ENCODE measurements at regions not wholly inside any gene's neighbourhood (a gene's known extent, or its start where the extent isn't known, plus 50 kb on each side); places are given as distances from the start of the nearest gene placed in this dataset.
"Not testable (repeated sequence)": the region's sequence is repeated elsewhere in the genome, so short reads cannot be mapped to it uniquely, and the experiment has no call there.

- DNase-seq (ENCODE audit: insufficient read length), result no peak
- no peak for TF ChIP-seq TAF1 (IDR thresholded peaks at IDR 0.05; ENCODE audit: borderline replicate concordance, low read depth, low read length)
- no peak for TF ChIP-seq POLR2A (IDR thresholded peaks at IDR 0.05; ENCODE audit: low read depth, low read length)
- TF ChIP-seq POLR2AphosphoS5 (IDR thresholded peaks at IDR 0.05; ENCODE audit: low read depth, low read length), result no peak
- no peak for FAIRE-seq
These were observed 494.3 kb downstream of the BRINP3 start for GRCh38 chr1:189983166-189983890.

DNA sequence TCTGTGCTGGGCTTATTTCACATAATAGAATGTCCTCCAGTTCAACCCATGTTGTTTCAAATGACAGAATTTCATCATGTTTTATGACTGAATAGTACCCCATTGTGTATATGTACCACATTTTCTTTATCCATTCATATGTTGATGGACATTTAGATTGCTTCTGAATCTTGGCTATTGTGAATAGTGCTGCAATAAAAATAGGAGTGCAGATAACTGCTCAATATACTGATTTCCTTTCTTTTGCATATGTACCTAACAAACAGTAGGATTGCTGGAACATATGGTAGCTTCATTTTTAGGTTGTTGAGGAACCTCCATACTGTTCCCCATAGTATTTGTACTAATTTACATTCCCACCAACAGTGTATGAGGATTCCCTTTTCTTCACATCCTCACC, 491.1 kb downstream of the BRINP3 start:
- no peak for DNase-seq (ENCODE audit: insufficient read length)
- TF ChIP-seq POLR2AphosphoS5 (IDR thresholded peaks at IDR 0.05; ENCODE audit: low read depth, low read length), result no peak
- no peak for TF ChIP-seq TAF1 (IDR thresholded peaks at IDR 0.05; ENCODE audit: borderline replicate concordance, low read depth, low read length)
- TF ChIP-seq POLR2A (IDR thresholded peaks at IDR 0.05; ENCODE audit: low read depth, low read length), result no peak
- no peak for FAIRE-seq

DNA sequence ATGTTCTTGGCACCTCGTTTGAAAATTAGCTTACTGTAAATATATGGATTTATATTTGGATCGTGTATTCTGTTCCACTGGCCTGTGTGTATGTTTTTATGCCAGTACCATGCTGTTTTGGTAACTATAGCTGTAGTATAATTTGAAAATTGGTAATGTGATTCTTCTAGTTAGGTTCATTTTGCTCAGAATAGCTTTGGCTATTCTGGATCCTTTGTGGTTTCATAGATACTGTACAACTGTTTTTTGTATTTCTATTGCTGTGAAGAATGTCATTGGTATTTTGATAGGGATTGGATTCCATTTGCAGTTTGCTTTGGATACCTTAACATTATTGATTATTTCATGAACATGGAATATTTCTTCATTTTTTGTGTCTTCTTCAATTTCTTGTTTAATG, 490.2 kb downstream of the BRINP3 start:
- TF ChIP-seq POLR2AphosphoS5 (IDR thresholded peaks at IDR 0.05; ENCODE audit: low read depth, low read length), result no peak
- no peak for TF ChIP-seq TAF1 (IDR thresholded peaks at IDR 0.05; ENCODE audit: borderline replicate concordance, low read depth, low read length)
- no peak for TF ChIP-seq POLR2A (IDR thresholded peaks at IDR 0.05; ENCODE audit: low read depth, low read length)
- no peak for DNase-seq (ENCODE audit: insufficient read length)
- FAIRE-seq, result no peak

GRCh38 chr1:189992856-189993255, 484.8 kb downstream of the BRINP3 start:
- FAIRE-seq (no peak), DNase-seq (ENCODE audit: insufficient read length) (no peak)

DNA sequence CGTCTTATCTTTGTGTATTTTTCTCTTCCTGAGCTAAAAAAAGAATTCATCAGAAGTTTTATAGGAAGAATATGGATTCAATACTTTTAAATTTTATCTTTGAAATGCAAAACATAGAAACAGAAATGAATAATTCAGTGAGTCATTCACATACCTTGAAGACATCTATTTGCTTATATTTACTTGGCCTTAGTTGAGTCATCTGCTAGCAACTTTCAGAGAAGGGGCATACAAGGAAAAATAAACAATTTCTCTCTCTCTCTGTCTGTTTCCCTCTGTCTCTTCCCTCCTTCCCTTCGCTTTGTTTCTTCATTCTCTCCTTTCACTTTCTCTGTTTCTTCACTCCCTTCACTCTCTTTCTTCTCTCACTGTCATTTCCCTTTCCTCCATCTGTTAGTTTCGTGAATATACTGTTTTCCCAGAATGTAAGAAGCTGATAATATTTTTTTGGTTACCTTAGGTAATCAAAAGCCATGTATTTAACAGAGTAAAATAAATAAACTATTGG, 477.2 kb downstream of the BRINP3 start:
- DNase-seq (ENCODE audit: insufficient read length), result no peak
- FAIRE-seq, result no peak
- no peak for TF ChIP-seq TAF1 (IDR thresholded peaks at IDR 0.05; ENCODE audit: borderline replicate concordance, low read depth, low read length)
- TF ChIP-seq POLR2AphosphoS5 (IDR thresholded peaks at IDR 0.05; ENCODE audit: low read depth, low read length), result no peak
- no peak for TF ChIP-seq POLR2A (IDR thresholded peaks at IDR 0.05; ENCODE audit: low read depth, low read length)

More at GRCh38 chr1:189992856-189993255, 484.8 kb downstream of the BRINP3 start:
- TF ChIP-seq POLR2A (IDR thresholded peaks at IDR 0.05; ENCODE audit: low read depth, low read length) (no peak), POLR2AphosphoS5 (IDR thresholded peaks at IDR 0.05; ENCODE audit: low read depth, low read length) (no peak)

DNA sequence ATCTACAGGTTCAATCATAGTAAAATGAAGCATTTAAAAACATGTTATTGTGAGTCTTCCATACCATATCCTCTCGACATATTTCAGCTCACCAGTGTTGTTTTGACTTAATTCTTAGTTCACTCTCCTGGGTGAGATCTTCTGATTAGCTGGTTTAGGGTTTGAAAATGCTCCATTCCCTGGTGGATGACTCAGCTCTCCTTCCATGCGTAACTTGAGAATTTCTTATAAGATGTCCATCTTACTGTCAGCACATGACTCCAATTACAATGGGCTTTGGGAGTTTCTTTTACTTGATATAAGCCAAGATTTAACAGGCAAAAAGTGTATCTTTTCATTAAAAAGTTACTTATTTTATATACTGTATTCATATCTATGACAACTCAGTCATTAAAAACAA, 476.5 kb downstream of the BRINP3 start:
- FAIRE-seq (no peak), DNase-seq (ENCODE audit: insufficient read length) (no peak)
- TF ChIP-seq TAF1 (IDR thresholded peaks at IDR 0.05; ENCODE audit: borderline replicate concordance, low read depth, low read length) (no peak), POLR2A (IDR thresholded peaks at IDR 0.05; ENCODE audit: low read depth, low read length) (no peak), POLR2AphosphoS5 (IDR thresholded peaks at IDR 0.05; ENCODE audit: low read depth, low read length) (no peak)

GRCh38 chr1:190003376-190003775, 474.3 kb downstream of the BRINP3 start:
- TF ChIP-seq POLR2AphosphoS5 (IDR thresholded peaks at IDR 0.05; ENCODE audit: low read depth, low read length) (no peak), TAF1 (IDR thresholded peaks at IDR 0.05; ENCODE audit: borderline replicate concordance, low read depth, low read length) (no peak), POLR2A (IDR thresholded peaks at IDR 0.05; ENCODE audit: low read depth, low read length) (no peak)
- FAIRE-seq (no peak), DNase-seq (ENCODE audit: insufficient read length) (no peak)

DNA sequence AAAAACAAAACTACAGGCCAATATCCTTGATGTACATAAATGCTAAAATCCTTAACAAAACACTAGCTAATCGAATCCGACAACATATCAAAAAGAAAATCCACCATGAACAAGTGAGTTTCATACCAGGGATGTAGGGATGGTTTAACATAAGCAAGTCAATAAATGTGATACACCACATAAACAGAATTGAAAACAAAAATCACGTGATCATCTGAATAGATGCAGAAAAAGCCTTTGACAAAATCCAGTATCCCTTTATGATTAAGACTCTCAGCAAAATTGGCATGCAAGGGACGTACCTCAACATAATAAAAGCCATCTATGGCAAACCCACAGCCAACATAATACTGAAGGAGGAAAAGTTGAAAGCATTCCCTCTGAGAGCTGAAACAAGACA, 466.1 kb downstream of the BRINP3 start:
- FAIRE-seq, result no peak
- no peak for DNase-seq (ENCODE audit: insufficient read length)
- no peak for TF ChIP-seq POLR2AphosphoS5 (IDR thresholded peaks at IDR 0.05; ENCODE audit: low read depth, low read length)
- no peak for TF ChIP-seq POLR2A (IDR thresholded peaks at IDR 0.05; ENCODE audit: low read depth, low read length)
- TF ChIP-seq TAF1 (IDR thresholded peaks at IDR 0.05; ENCODE audit: borderline replicate concordance, low read depth, low read length), result no peak

- not testable (repeated sequence) for FAIRE-seq
These were observed 458.5 kb downstream of the BRINP3 start for GRCh38 chr1:190019151-190019550.

GRCh38 chr1:190019717-190020116, 457.9 kb downstream of the BRINP3 start:
- no peak for TF ChIP-seq POLR2AphosphoS5 (IDR thresholded peaks at IDR 0.05; ENCODE audit: low read depth, low read length)
- TF ChIP-seq POLR2A (IDR thresholded peaks at IDR 0.05; ENCODE audit: low read depth, low read length), result no peak
- no peak for TF ChIP-seq TAF1 (IDR thresholded peaks at IDR 0.05; ENCODE audit: borderline replicate concordance, low read depth, low read length)
- no peak for DNase-seq (ENCODE audit: insufficient read length)
- FAIRE-seq, result no peak

More at GRCh38 chr1:190019151-190019550, 458.5 kb downstream of the BRINP3 start:
- not testable (repeated sequence) for DNase-seq (ENCODE audit: insufficient read length)

DNA sequence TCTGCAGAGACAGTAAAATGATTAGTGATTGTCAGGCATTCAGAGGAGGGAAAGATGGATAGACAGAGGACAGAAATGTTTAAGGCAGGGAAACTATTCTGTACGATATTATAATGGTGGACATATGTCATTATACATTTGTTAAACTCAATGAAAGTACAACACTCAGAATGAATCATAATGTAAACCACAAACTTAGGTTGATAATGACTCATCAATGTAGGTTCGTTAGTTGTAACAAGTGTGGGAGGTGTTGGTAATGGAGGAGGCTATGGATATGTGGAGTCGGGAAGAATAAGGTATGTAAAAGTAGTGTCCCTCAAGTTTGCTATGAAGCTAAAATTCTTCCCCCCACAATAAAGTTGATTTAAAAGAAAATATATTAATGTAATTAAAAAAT, 455.0 kb downstream of the BRINP3 start:
- FAIRE-seq (no peak), DNase-seq (ENCODE audit: insufficient read length) (no peak)
- TF ChIP-seq POLR2AphosphoS5 (IDR thresholded peaks at IDR 0.05; ENCODE audit: low read depth, low read length) (no peak), TAF1 (IDR thresholded peaks at IDR 0.05; ENCODE audit: borderline replicate concordance, low read depth, low read length) (no peak), POLR2A (IDR thresholded peaks at IDR 0.05; ENCODE audit: low read depth, low read length) (no peak)

DNA sequence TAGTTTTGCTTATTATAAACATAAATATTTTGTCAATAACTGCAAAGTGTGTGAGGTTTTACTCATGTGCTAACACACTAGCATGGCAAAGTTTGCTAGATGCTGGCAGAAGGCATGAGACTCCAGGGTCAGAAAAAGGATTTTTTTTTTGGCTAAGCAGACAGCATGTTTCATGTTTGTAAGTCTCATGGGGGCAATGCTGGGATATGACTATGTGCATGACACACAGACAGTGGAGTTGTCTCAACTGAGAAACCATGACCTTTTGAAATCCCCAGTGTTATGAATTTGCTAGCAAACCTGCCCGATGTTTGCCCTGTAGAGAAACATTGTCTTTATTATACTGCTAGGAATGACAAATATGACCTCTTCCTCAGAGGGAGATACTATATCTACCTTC, 448.2 kb downstream of the BRINP3 start:
- no peak for DNase-seq (ENCODE audit: insufficient read length)
- no peak for FAIRE-seq
- TF ChIP-seq TAF1 (IDR thresholded peaks at IDR 0.05; ENCODE audit: borderline replicate concordance, low read depth, low read length) (no peak), POLR2A (IDR thresholded peaks at IDR 0.05; ENCODE audit: low read depth, low read length) (no peak), POLR2AphosphoS5 (IDR thresholded peaks at IDR 0.05; ENCODE audit: low read depth, low read length) (no peak)

Measured in GM12892 (cell line).